Stimulated activated CD4-positive, alpha-beta T cell treated with anti-CD3 and anti-CD28 coated beads, Interleukin-4, amount 100 ng/mL, for 24 hours (primary cell): ENCODE measurements at regions not wholly inside any gene's neighbourhood (a gene's known extent, or its start where the extent isn't known, plus 50 kb on each side); places are given as distances from the start of the nearest gene placed in this dataset.
"Not testable (repeated sequence)": the region's sequence is repeated elsewhere in the genome, so short reads cannot be mapped to it uniquely, and the experiment has no call there.

ENCODE experiments used
- DNase-seq: peaks from one replicate; pipeline ENCODE4 v3.0.0-alpha.2; 2020

- DNase-seq: no peak
Observed at GRCh38 chr6:28809947-28810658, 113.7 kb downstream of the TRIM27 start.

GRCh38 chr6:28810659-28811053, 113.1 kb downstream of the TRIM27 start:
- DNase-seq: no peak

GRCh38 chr6:28811873-28812272, 111.9 kb downstream of the TRIM27 start:
- no peak for DNase-seq

- no peak for DNase-seq
Observed at GRCh38 chr6:28812778-28813569, 110.8 kb downstream of the TRIM27 start.

GRCh38 chr6:28814032-28814976, 109.5 kb downstream of the TRIM27 start:
- no peak for DNase-seq

- DNase-seq: no peak
Observed at GRCh38 chr6:28816339-28816908, 107.4 kb downstream of the TRIM27 start.

- peak; percentile 20 for DNase-seq
Observed at GRCh38 chr6:28816909-28817807, 106.6 kb downstream of the TRIM27 start.

- DNase-seq: no peak
Observed at GRCh38 chr6:28817808-28818145, 106.0 kb downstream of the TRIM27 start.

- no peak for DNase-seq
Observed at GRCh38 chr6:28824793-28825731, 98.7 kb downstream of the TRIM27 start.

GRCh38 chr6:28825732-28826293, 98.0 kb downstream of the TRIM27 start:
- DNase-seq: no peak

GRCh38 chr6:28831683-28832082, 92.1 kb downstream of the TRIM27 start:
- not testable (repeated sequence) for DNase-seq

- DNase-seq: not testable (repeated sequence)
Observed at GRCh38 chr6:28836703-28837102, 87.1 kb downstream of the TRIM27 start.

GRCh38 chr6:28838289-28838633, 85.5 kb downstream of the TRIM27 start:
- peak; percentile 84 for DNase-seq

- DNase-seq: peak; percentile 92
Observed at GRCh38 chr6:28838634-28839442, 84.9 kb downstream of the TRIM27 start.

GRCh38 chr6:28839443-28840120, 84.2 kb downstream of the TRIM27 start:
- no peak for DNase-seq

GRCh38 chr6:28841290-28841689, 82.5 kb downstream of the TRIM27 start:
- no peak for DNase-seq

- DNase-seq: peak; percentile 24
Observed at GRCh38 chr6:28848756-28849155, 75.0 kb downstream of the TRIM27 start.
